ENCODE measurements at regions not wholly inside any gene's neighbourhood (a gene's known extent, or its start where the extent isn't known, plus 50 kb on each side); places are given as distances from the start of the nearest gene placed in this dataset.

- no TSS peak for BruUV-seq (replicated peaks)
- no peak overlapping the region for H3K27ac ChIP-seq (ENCODE audit: extremely low read length, insufficient read depth, low read length)
- no peaks in the 10 kb centered on the region for H3K79me2 ChIP-seq (ENCODE audit: insufficient read depth, low read length)
- ATAC-seq (no peak), DNase-seq (ENCODE audit: low spot score) (no peak), FAIRE-seq (no peak)
- no peaks in the 10 kb centered on the region for H3K4me1 ChIP-seq (ENCODE audit: insufficient read depth, low read length)
- no peak overlapping the region for H3K4me3 ChIP-seq (replicated peaks in 1 of 3; ENCODE audit: insufficient read depth in 1 of 3, low read depth in 2 of 3, low read length in 3 of 3)
- no peak overlapping the region for H3K4me2 ChIP-seq (ENCODE audit: low read depth, low read length)
- in situ Hi-C loops (cut with HindIII; ENCODE audit: extremely low pct_ligation_motif_present, low pct_unique_long_range_greater_than_20kb): no loop called here
- ChIA-PET POLR2A (no interaction called here), CTCF (ENCODE audit: low intra/inter-chr PET ratio, low total read pairs) (no interaction called here)
- H3K27me3 ChIP-seq (ENCODE audit: control insufficient read depth in 1 of 2, insufficient read depth in 2 of 2, low read length in 2 of 2): peaks cover 0 to 9% of the 10 kb centered on the region in 2 experiments; a peak in 2 of 5 replicates
- intact Hi-C loops (cut with micrococcal nuclease; ENCODE audit: unreplicated experiment): no loop called here
- H3K9ac ChIP-seq (ENCODE audit: insufficient read depth, low read depth, low read length): no peak overlapping the region
- no peaks in the 10 kb centered on the region for H3K9me3 ChIP-seq (ENCODE audit: low read length)
- H2AFZ ChIP-seq (ENCODE audit: low read length): no peak overlapping the region
- TF ChIP-seq ARHGAP35 (CRISPR knock-in tag; IDR thresholded peaks at IDR 0.05; ENCODE audit: borderline replicate concordance) (no peak), ZNF709 (CRISPR knock-in tag; IDR thresholded peaks at IDR 0.05) (no peak), HNRNPLL (IDR thresholded peaks at IDR 0.05; ENCODE audit: low read depth, low read length, poor library complexity, severe bottlenecking) (no peak)
- H3K36me3 ChIP-seq (replicated peaks in 1 of 2; ENCODE audit: control insufficient read depth in 1 of 2, insufficient read depth in 2 of 2, low read length in 2 of 2): no peaks in the 10 kb centered on the region
- no peaks in the 10 kb centered on the region for H4K20me1 ChIP-seq (ENCODE audit: insufficient read depth, low read length)
These were observed 112.6 kb upstream of the MPHOSPH6 start for GRCh38 chr16:82282662-82283061.

DNA sequence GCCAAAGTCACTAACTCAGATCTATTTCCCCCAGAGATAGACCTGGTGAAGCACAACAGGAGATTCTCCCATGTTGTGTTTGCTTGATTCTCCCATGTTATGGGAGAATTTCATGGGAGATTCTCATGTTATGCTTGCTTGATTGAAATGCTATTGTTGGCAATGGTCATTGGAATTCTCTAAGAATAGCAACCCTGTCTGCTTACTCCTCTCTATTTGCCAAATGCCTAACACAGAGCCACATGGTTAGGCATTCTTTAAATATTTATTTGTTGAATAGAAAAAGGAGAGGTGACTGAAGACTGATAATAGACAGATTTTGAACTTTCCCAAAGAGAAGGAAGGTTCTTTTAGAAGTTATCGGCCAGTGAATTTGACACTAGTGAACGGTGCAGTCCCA is 111.5 kb upstream of the MPHOSPH6 start:
- no peak for TF ChIP-seq GLI4 (CRISPR knock-in tag; IDR thresholded peaks at IDR 0.05; ENCODE audit: borderline replicate concordance)
- no peak for TF ChIP-seq SIX4 (CRISPR knock-in tag; IDR thresholded peaks at IDR 0.05)
- no peak for TF ChIP-seq GATAD2A (CRISPR knock-in tag; IDR thresholded peaks at IDR 0.05)
- no peak for TF ChIP-seq ZSCAN25 (CRISPR knock-in tag; IDR thresholded peaks at IDR 0.05)
- TF ChIP-seq CEBPG (CRISPR knock-in tag; IDR thresholded peaks at IDR 0.05): no peak
- Histone ChIP-seq H3K79me2 (ENCODE audit: insufficient read depth, low read length) (no peaks in the 10 kb centered on the region), H4K20me1 (ENCODE audit: insufficient read depth, low read length) (no peaks in the 10 kb centered on the region), H3K9me3 (ENCODE audit: low read length) (no peaks in the 10 kb centered on the region), H2AFZ (ENCODE audit: low read length) (no peak overlapping the region), H3K27me3 (ENCODE audit: control insufficient read depth in 1 of 2, insufficient read depth in 2 of 2, low read length in 2 of 2) (peaks cover 0 to 9% of the 10 kb centered on the region in 2 experiments; a peak in 2 of 5 replicates), H3K9ac (ENCODE audit: insufficient read depth, low read depth, low read length) (no peak overlapping the region), H3K4me1 (ENCODE audit: insufficient read depth, low read length) (no peaks in the 10 kb centered on the region), H3K4me3 (replicated peaks in 1 of 3; ENCODE audit: insufficient read depth in 1 of 3, low read depth in 2 of 3, low read length in 3 of 3) (no peak overlapping the region), H3K27ac (ENCODE audit: extremely low read length, insufficient read depth, low read length) (no peak overlapping the region), H3K36me3 (replicated peaks in 1 of 2; ENCODE audit: control insufficient read depth in 1 of 2, insufficient read depth in 2 of 2, low read length in 2 of 2) (no peaks in the 10 kb centered on the region), H3K4me2 (ENCODE audit: low read depth, low read length) (no peak overlapping the region)
- no TSS peak for BruUV-seq (replicated peaks)
- ChIA-PET CTCF (ENCODE audit: low intra/inter-chr PET ratio, low total read pairs) (no interaction called here), POLR2A (no interaction called here)
- 37% methylated on average over 2 of the region's 2 CpGs for WGBS (ENCODE audit: low lambda C conversion rate)
- in situ Hi-C loops (cut with HindIII; ENCODE audit: extremely low pct_ligation_motif_present, low pct_unique_long_range_greater_than_20kb): no loop called here
- intact Hi-C loops (cut with micrococcal nuclease; ENCODE audit: unreplicated experiment): no loop called here
- DNase-seq (ENCODE audit: low spot score) (no peak), FAIRE-seq (no peak), ATAC-seq (no peak)
